ENCODE measurements at regions not wholly inside any gene's neighbourhood (a gene's known extent, or its start where the extent isn't known, plus 50 kb on each side); places are given as distances from the start of the nearest gene placed in this dataset.
A peak's percentile ranks its signal among the peaks of the same experiment; 100 is the strongest.

DNA sequence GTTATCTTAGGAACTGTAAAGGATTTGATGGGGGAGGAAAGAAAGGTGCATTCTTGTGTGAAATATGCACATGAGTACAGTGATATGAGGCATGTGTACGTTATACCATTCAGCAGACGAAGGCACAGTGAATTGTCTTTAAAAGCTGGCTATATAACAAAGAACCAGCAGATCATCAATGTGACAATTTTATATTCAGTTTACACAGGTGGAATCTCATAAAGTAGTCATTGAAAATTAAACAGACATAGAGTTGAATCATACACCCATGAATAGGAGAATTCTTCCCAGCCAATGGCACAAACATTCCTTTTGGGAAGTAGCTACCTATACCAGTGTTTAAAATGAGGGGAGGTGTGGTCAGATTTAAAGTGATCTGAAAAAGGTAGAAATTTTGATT lies 470.3 kb downstream of the DSC3 start:
- H3K9me3 ChIP-seq (replicated peaks; ENCODE audit: control insufficient read depth, insufficient read depth, low read length) = no peaks in the 10 kb centered on the region
- intact Hi-C loops (cut with micrococcal nuclease; ENCODE audit: unreplicated experiment) = no loop called here
- no peaks in the 10 kb centered on the region for H3K36me3 ChIP-seq (ENCODE audit: control insufficient read depth in 2 of 2, insufficient read depth in 2 of 2, low read length in 1 of 2)
- SMC1A ChIA-PET (ENCODE audit: uncharacterized antibody, unreplicated experiment) = interaction anchor here (0.6 to 3.9 kb wide), 3 partner anchors 10 to 64 kb away, joined by 3 to 13 read pairs (median 3); no protein-coding TSS in a partner anchor
- H3K4me3 ChIP-seq = no peak overlapping the region
- no peaks in the 10 kb centered on the region for H3K27me3 ChIP-seq (replicated peaks in 1 of 2; ENCODE audit: control insufficient read depth in 2 of 2, insufficient read depth in 2 of 2, low read length in 1 of 2)
- H2AFZ ChIP-seq (ENCODE audit: control insufficient read depth, low read depth, low read length) = no peak overlapping the region
- WGBS (ENCODE audit: insufficient coverage, insufficient replicate concordance, low lambda C conversion rate, missing lambda C conversion rate) = 31% methylated on average over 2 of the region's 2 CpGs
- no peak overlapping the region for H3K9ac ChIP-seq (ENCODE audit: control insufficient read depth, insufficient read depth, low read length)
- CTCF ChIA-PET = interaction anchor here (0.6 to 1.5 kb wide), 3 partner anchors 14 to 315 kb away, joined by 3 to 5 read pairs (median 3); no protein-coding TSS in a partner anchor
- DNase-seq (ENCODE audit: low read depth, low spot score) (no peak), ATAC-seq (no peak), FAIRE-seq (no peak)
- no peak overlapping the region for H3K27ac ChIP-seq (ENCODE audit: control insufficient read depth, insufficient read depth)
- no peaks in the 10 kb centered on the region for H3K79me2 ChIP-seq (ENCODE audit: control insufficient read depth, insufficient read depth, low read length)
- RAD21 ChIA-PET (ENCODE audit: unreplicated experiment) = interaction anchor here (0.8 kb wide), 1 partner anchor 228 kb away, joined by 4 read pairs; no protein-coding TSS in a partner anchor
- in situ Hi-C loops (cut with MboI) = no loop called here
- BruUV-seq (replicated peaks) = no TSS peak
- no peaks in the 10 kb centered on the region for H3K4me1 ChIP-seq (ENCODE audit: control insufficient read depth, insufficient read depth, low read length)
- POLR2A ChIA-PET = interaction anchor here (0.6 kb wide), 1 partner anchor 139 kb away, joined by 3 read pairs; no protein-coding TSS in a partner anchor
- no peak for TF ChIP-seq POU2F2 (IDR thresholded peaks at IDR 0.05; ENCODE audit: borderline replicate concordance, low read depth, low read length)
- TF ChIP-seq LARP7 (IDR thresholded peaks at IDR 0.05) = no peak
- TF ChIP-seq CREM (IDR thresholded peaks at IDR 0.05; ENCODE audit: low read depth) = no peak
- TF ChIP-seq, protein P1, sequence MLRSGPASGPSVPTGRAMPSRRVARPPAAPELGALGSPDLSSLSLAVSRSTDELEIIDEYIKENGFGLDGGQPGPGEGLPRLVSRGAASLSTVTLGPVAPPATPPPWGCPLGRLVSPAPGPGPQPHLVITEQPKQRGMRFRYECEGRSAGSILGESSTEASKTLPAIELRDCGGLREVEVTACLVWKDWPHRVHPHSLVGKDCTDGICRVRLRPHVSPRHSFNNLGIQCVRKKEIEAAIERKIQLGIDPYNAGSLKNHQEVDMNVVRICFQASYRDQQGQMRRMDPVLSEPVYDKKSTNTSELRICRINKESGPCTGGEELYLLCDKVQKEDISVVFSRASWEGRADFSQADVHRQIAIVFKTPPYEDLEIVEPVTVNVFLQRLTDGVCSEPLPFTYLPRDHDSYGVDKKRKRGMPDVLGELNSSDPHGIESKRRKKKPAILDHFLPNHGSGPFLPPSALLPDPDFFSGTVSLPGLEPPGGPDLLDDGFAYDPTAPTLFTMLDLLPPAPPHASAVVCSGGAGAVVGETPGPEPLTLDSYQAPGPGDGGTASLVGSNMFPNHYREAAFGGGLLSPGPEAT (IDR thresholded peaks at IDR 0.05; ENCODE audit: low read depth) = no peak
- no peak overlapping the region for H3K4me2 ChIP-seq (ENCODE audit: control insufficient read depth, insufficient read depth)
- no peaks in the 10 kb centered on the region for H4K20me1 ChIP-seq (ENCODE audit: control insufficient read depth, insufficient read depth)

- BruUV-seq (replicated peaks) = no TSS peak
- Histone ChIP-seq H3K4me1 (ENCODE audit: control insufficient read depth, insufficient read depth, low read length) (no peaks in the 10 kb centered on the region), H4K20me1 (ENCODE audit: control insufficient read depth, insufficient read depth) (no peaks in the 10 kb centered on the region), H3K36me3 (ENCODE audit: control insufficient read depth in 2 of 2, insufficient read depth in 2 of 2, low read length in 1 of 2) (no peaks in the 10 kb centered on the region), H3K79me2 (ENCODE audit: control insufficient read depth, insufficient read depth, low read length) (no peaks in the 10 kb centered on the region), H3K9ac (ENCODE audit: control insufficient read depth, insufficient read depth, low read length) (no peak overlapping the region), H3K4me2 (ENCODE audit: control insufficient read depth, insufficient read depth) (no peak overlapping the region), H2AFZ (ENCODE audit: control insufficient read depth, low read depth, low read length) (no peak overlapping the region), H3K27me3 (replicated peaks in 1 of 2; ENCODE audit: control insufficient read depth in 2 of 2, insufficient read depth in 2 of 2, low read length in 1 of 2) (no peaks in the 10 kb centered on the region), H3K4me3 (no peak overlapping the region), H3K9me3 (replicated peaks; ENCODE audit: control insufficient read depth, insufficient read depth, low read length) (no peaks in the 10 kb centered on the region), H3K27ac (ENCODE audit: control insufficient read depth, insufficient read depth) (no peak overlapping the region)
- SMC1A ChIA-PET (ENCODE audit: uncharacterized antibody, unreplicated experiment) = no interaction called here
- TF ChIP-seq PKNOX1 (IDR thresholded peaks at IDR 0.05) = 0 out of 2 replicates have a peak, but pooled peaks have one; percentile 22
- TF ChIP-seq ETV6 (conservative IDR thresholded peaks at IDR 0.05 in 1 of 2, IDR thresholded peaks at IDR 0.05 in 1 of 2; ENCODE audit: borderline replicate concordance in 1 of 2, low read depth in 1 of 2) = no peak
- ATAC-seq = peak; percentile 35; the same call in 2 of the 3 replicates
- DNase-seq (ENCODE audit: low read depth, low spot score) = no peak
- RAD21 ChIA-PET (ENCODE audit: unreplicated experiment) = no interaction called here
- 7% methylated on average over 5 of the region's 5 CpGs for WGBS (ENCODE audit: insufficient coverage, insufficient replicate concordance, low lambda C conversion rate, missing lambda C conversion rate)
- intact Hi-C loops (cut with micrococcal nuclease; ENCODE audit: unreplicated experiment) (no loop called here), in situ Hi-C loops (cut with MboI) (no loop called here)
- CTCF ChIA-PET = no interaction called here
- no peak for FAIRE-seq
- POLR2A ChIA-PET = no interaction called here
These were observed 474.2 kb downstream of the DSC3 start for GRCh38 chr18:30568333-30568732.
